B cell (primary cell): ENCODE measurements at regions not wholly inside any gene's neighbourhood (a gene's known extent, or its start where the extent isn't known, plus 50 kb on each side); places are given as distances from the start of the nearest gene placed in this dataset.

ENCODE experiments used
- ATAC-seq: fragments of 200-7000 bp; cut with Tn5 transposase; one replicate; pipeline ENCODE4 v1.10.0; 2021; ENCODE audit warnings: low read depth, mild to moderate bottlenecking, moderate number of reproducible peaks, moderate library complexity
- CTCF ChIA-PET: fragments of 350-600 bp; sonication (Branson Sonifier 250); formaldehyde crosslinking; loops from one replicate; lab custom pipeline; 2021; ENCODE audit warnings: antibody characterized with exemption, inconsistent platforms; lab: Charles Lee
- POLR2A ChIA-PET: fragments of 350-600 bp; sonication (Branson Sonifier 250); formaldehyde crosslinking; loops from one replicate; lab custom pipeline; 2021; ENCODE audit warnings: antibody characterized with exemption; lab: Charles Lee
- DNase-seq: peaks from one replicate; pipeline ENCODE4 v3.0.0; 2013
- H2AFZ ChIP-seq: 2 replicates; pipeline ENCODE4 v1.6.1; 2012; ENCODE audit warnings: mild to moderate bottlenecking, low read depth, low read length; ENCODE audit not compliant: insufficient read depth, poor library complexity, severe bottlenecking
- H3K27ac ChIP-seq, 2 donors: 1 replicate in 1 of 2; 2 replicates in 1 of 2; pipeline ENCODE4 v1.5.1; 2012 to 2013; ENCODE audit warnings: low read length in 2 of 2, mild to moderate bottlenecking in 2 of 2, moderate library complexity in 1 of 2
- H3K27me3 ChIP-seq, 4 experiments: fragments of 200-600 bp in 1 of 4; sonication (generic) in 1 of 4; replicated peaks in 1 of 4; 1 replicate in 2 of 4; 2 replicates in 2 of 4; pipeline versions ENCODE4 v1.6.1 to v1.7.0; 2013 to 2016; ENCODE audit warnings: low read length in 3 of 4, mild to moderate bottlenecking in 2 of 4, mixed read lengths in 1 of 4, moderate library complexity in 1 of 4; ENCODE audit not compliant: insufficient read depth in 4 of 4, control insufficient read depth in 3 of 4; ENCODE audit errors: control extremely low read depth in 1 of 4
- H3K36me3 ChIP-seq, 2 experiments: replicated peaks in 1 of 2; 1 replicate in 1 of 2; 2 replicates in 1 of 2; pipeline versions ENCODE4 v1.6.1 to v1.7.1; 2013; ENCODE audit warnings: low read length in 1 of 2; ENCODE audit not compliant: insufficient read depth in 2 of 2, control insufficient read depth in 1 of 2; ENCODE audit errors: control extremely low read depth in 1 of 2, extremely low read depth in 1 of 2
- H3K4me1 ChIP-seq, 2 donors: fragments of 200-600 bp in 1 of 2; sonication (generic) in 1 of 2; 1 replicate in 1 of 2; 2 replicates in 1 of 2; pipeline versions ENCODE4 v1.5.1 to v1.6.1; 2013 to 2017; ENCODE audit warnings: low read length in 2 of 2; ENCODE audit not compliant: control insufficient read depth in 2 of 2, insufficient read depth in 2 of 2
- H3K4me2 ChIP-seq: replicated peaks from 2 replicates; pipeline ENCODE3; 2012; ENCODE audit warnings: mild to moderate bottlenecking, low read depth, low read length; ENCODE audit not compliant: poor library complexity, severe bottlenecking
- H3K4me3 ChIP-seq, 5 experiments: fragments of 200-600 bp in 1 of 5; sonication (generic) in 1 of 5; 1 replicate in 3 of 5; 2 replicates in 2 of 5; pipeline versions ENCODE4 v1.5.1 to v1.7.0; 2011 to 2016; ENCODE audit warnings: low read length in 4 of 5, mild to moderate bottlenecking in 4 of 5, low read depth in 2 of 5, control low read depth in 1 of 5, moderate library complexity in 1 of 5; ENCODE audit not compliant: insufficient read depth in 1 of 5; ENCODE audit errors: control extremely low read depth in 1 of 5, extremely low read depth in 1 of 5
- H3K79me2 ChIP-seq: fragments of 200-600 bp; sonication (generic); one replicate; pipeline ENCODE4 v1.6.0; 2016; ENCODE audit warnings: low read length; ENCODE audit not compliant: control insufficient read depth, insufficient read depth
- H3K9ac ChIP-seq: fragments of 200-600 bp; sonication (generic); 2 replicates; pipeline ENCODE4 v1.6.1; 2017; ENCODE audit warnings: mild to moderate bottlenecking, low read length, moderate library complexity
- H3K9me3 ChIP-seq, 3 donors: one replicate each; pipeline versions ENCODE4 v1.6.1 to v1.7.1; 2013; ENCODE audit warnings: low read length in 2 of 3; ENCODE audit not compliant: control insufficient read depth in 2 of 3, insufficient read depth in 1 of 3; ENCODE audit errors: control extremely low read depth in 1 of 3
- H4K20me1 ChIP-seq: 2 replicates; pipeline ENCODE4 v1.6.0; 2012; ENCODE audit warnings: mild to moderate bottlenecking, low read length; ENCODE audit not compliant: insufficient read depth, control insufficient read depth, poor library complexity, severe bottlenecking
- H3K27ac Mint-ChIP-seq: one replicate; pipeline ENCODE4 v1.8.0; 2021; ENCODE audit warnings: mixed read lengths
- H3K27me3 Mint-ChIP-seq: one replicate; pipeline ENCODE4 v1.8.0; 2021; ENCODE audit warnings: mixed read lengths
- H3K4me1 Mint-ChIP-seq: one replicate; pipeline ENCODE4 v1.8.0; 2021; ENCODE audit warnings: mixed read lengths
- H3K4me3 Mint-ChIP-seq: one replicate; pipeline ENCODE4 v1.8.0; 2021; ENCODE audit warnings: mixed read lengths
- H3K9me3 Mint-ChIP-seq: one replicate; pipeline ENCODE4 v1.8.0; 2022; ENCODE audit warnings: mixed read lengths; ENCODE audit not compliant: insufficient read depth
- CTCF ChIP-seq: fragments of 200-600 bp; IDR thresholded peaks from one replicate; pipeline ENCODE4 v1.8.0; 2022; ENCODE audit warnings: antibody characterized with exemption, mild to moderate bottlenecking
- EZH2 ChIP-seq: IDR thresholded peaks from 2 replicates; pipeline ENCODE4 v1.6.1; 2012; ENCODE audit warnings: borderline replicate concordance, low read depth, mild to moderate bottlenecking, moderate library complexity, low read length; ENCODE audit not compliant: insufficient read depth, poor library complexity, severe bottlenecking
- WGBS: methylation state at CpG from one replicate; pipeline ENCODE4 v1.1.5; 2013; ENCODE audit warnings: missing lambda C conversion rate; ENCODE audit not compliant: insufficient coverage; 5-methylcytosine and 5-hydroxymethylcytosine counted together
- intact Hi-C: fragments of 100-400 bp; cut with micrococcal nuclease; formaldehyde crosslinking; loops from one replicate; pipeline ENCODE4 v1.10.0; 2022

- H3K27me3 ChIP-seq: peaks cover 0 to 65% (median 31%) of the 10 kb centered on the region in 4 experiments
Measured at GRCh38 chr1:217137210-217137881, 414.1 kb upstream of the ESRRG start.

DNA sequence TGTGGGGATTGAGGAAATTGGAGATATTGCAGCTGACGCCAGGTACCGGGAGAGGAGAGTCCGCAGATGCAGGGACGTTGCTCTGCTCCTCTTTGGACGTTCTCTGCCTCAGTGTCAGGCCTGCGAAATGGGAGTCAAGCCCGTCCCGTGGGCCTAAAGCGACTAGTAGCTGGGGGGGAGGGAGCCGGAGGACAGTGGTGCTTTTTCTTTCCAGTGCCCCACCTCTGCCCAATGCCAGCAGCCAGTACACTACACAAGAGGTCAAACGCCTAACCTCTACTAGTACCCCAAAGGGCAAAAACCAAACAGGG is 413.6 kb upstream of the ESRRG start:
- Mint-ChIP-seq H3K4me3 (no peak overlapping the region), H3K9me3 (peaks cover 3% of the 10 kb centered on the region), H3K4me1 (peaks cover 4% of the 10 kb centered on the region), H3K27ac (peak overlapping the region; percentile 15), H3K27me3 (peaks cover 61% of the 10 kb centered on the region)
- ATAC-seq: no peak
- peaks cover 4% of the 10 kb centered on the region in 2 donors for H3K4me1 ChIP-seq
- no peaks in the 10 kb centered on the region for H3K36me3 ChIP-seq
- no peaks in the 10 kb centered on the region for H3K79me2 ChIP-seq
- intact Hi-C loops: no loop called here
- no peak overlapping the region for H3K4me3 ChIP-seq
- H3K27me3 ChIP-seq: peaks cover 0 to 67% (median 30%) of the 10 kb centered on the region in 4 experiments
- no peaks in the 10 kb centered on the region for H4K20me1 ChIP-seq
- H3K4me2 ChIP-seq: no peak overlapping the region
- DNase-seq: no peak
- peaks cover 0 to 43% (median 0%) of the 10 kb centered on the region in 3 donors for H3K9me3 ChIP-seq
- no peak overlapping the region for H3K9ac ChIP-seq
- TF ChIP-seq CTCF (no peak), EZH2 (no peak)
- ChIA-PET CTCF (no interaction called here), POLR2A (no interaction called here)
- 2% methylated on average over 6 of the region's 11 CpGs for WGBS
- H3K27ac ChIP-seq: no peak overlapping the region
- no peak overlapping the region for H2AFZ ChIP-seq

More at GRCh38 chr1:217137210-217137881, 414.1 kb upstream of the ESRRG start:
- H4K20me1 ChIP-seq: no peaks in the 10 kb centered on the region
- Mint-ChIP-seq H3K4me1 (peaks cover 4% of the 10 kb centered on the region), H3K27ac (no peak overlapping the region), H3K9me3 (peaks cover 3% of the 10 kb centered on the region), H3K27me3 (peaks cover 57% of the 10 kb centered on the region), H3K4me3 (no peak overlapping the region)
- peaks cover 0 to 43% (median 0%) of the 10 kb centered on the region in 3 donors for H3K9me3 ChIP-seq
- ATAC-seq (no peak), DNase-seq (no peak)
- TF ChIP-seq CTCF (no peak), EZH2 (no peak)
- WGBS: 16% methylated on average over 50 of the region's 53 CpGs
- no peak overlapping the region for H3K9ac ChIP-seq
- no peak overlapping the region for H3K4me2 ChIP-seq
- H3K4me1 ChIP-seq: peaks cover 4% of the 10 kb centered on the region in 2 donors
- H3K36me3 ChIP-seq: no peaks in the 10 kb centered on the region
- H2AFZ ChIP-seq: no peak overlapping the region
- POLR2A ChIA-PET: no interaction called here
- CTCF ChIA-PET: no interaction called here
- intact Hi-C loops: no loop called here
- H3K27ac ChIP-seq: no peak overlapping the region
- no peak overlapping the region for H3K4me3 ChIP-seq
- H3K79me2 ChIP-seq: no peaks in the 10 kb centered on the region
